Parathyroid adenoma (tissue), 2 donors: ENCODE measurements at regions not wholly inside any gene's neighbourhood (a gene's known extent, or its start where the extent isn't known, plus 50 kb on each side); places are given as distances from the start of the nearest gene placed in this dataset.

ENCODE experiments used
- H2AFZ ChIP-seq: fragments of 300-600 bp; sonication (generic); one replicate; pipeline ENCODE4 v1.7.0; 2017; ENCODE audit warnings: antibody characterized with exemption, mild to moderate bottlenecking
- H3K27ac ChIP-seq: fragments of 300-600 bp; sonication (generic); one replicate; pipeline ENCODE4 v1.7.0; 2017
- H3K27me3 ChIP-seq: fragments of 300-600 bp; sonication (generic); one replicate; pipeline ENCODE4 v1.7.0; 2017; ENCODE audit warnings: low read length; ENCODE audit not compliant: control insufficient read depth, insufficient read depth
- H3K36me3 ChIP-seq: fragments of 300-600 bp; sonication (generic); one replicate; pipeline ENCODE4 v1.7.0; 2017; ENCODE audit warnings: low read length; ENCODE audit not compliant: control insufficient read depth, insufficient read depth
- H3K4me1 ChIP-seq: fragments of 300-600 bp; sonication (generic); one replicate; pipeline ENCODE4 v1.7.0; 2017; ENCODE audit warnings: control low read depth
- H3K4me2 ChIP-seq: fragments of 300-600 bp; sonication (generic); one replicate; pipeline ENCODE4 v1.7.0; 2017; ENCODE audit warnings: low read length
- H3K4me3 ChIP-seq: fragments of 300-600 bp; sonication (generic); one replicate; pipeline ENCODE4 v1.7.0; 2017; ENCODE audit warnings: low read depth, low read length
- H3K79me2 ChIP-seq: fragments of 300-600 bp; sonication (generic); one replicate; pipeline ENCODE4 v1.7.0; 2017; ENCODE audit warnings: control low read depth
- H3K9ac ChIP-seq: fragments of 300-600 bp; sonication (generic); one replicate; pipeline ENCODE4 v1.7.0; 2017; ENCODE audit warnings: mild to moderate bottlenecking
- H3K9me3 ChIP-seq: fragments of 300-600 bp; sonication (generic); one replicate; pipeline ENCODE4 v1.7.0; 2017; ENCODE audit warnings: low read length; ENCODE audit not compliant: control insufficient read depth
- TF ChIP-seq, protein P1 (sequence below): fragments of 300-600 bp; sonication (generic); IDR thresholded peaks from one replicate; pipeline ENCODE4 v1.7.0; 2017; ENCODE audit warnings: antibody characterized with exemption, mild to moderate bottlenecking
- donor health status: primary hyperparathyroidism.

DNA sequence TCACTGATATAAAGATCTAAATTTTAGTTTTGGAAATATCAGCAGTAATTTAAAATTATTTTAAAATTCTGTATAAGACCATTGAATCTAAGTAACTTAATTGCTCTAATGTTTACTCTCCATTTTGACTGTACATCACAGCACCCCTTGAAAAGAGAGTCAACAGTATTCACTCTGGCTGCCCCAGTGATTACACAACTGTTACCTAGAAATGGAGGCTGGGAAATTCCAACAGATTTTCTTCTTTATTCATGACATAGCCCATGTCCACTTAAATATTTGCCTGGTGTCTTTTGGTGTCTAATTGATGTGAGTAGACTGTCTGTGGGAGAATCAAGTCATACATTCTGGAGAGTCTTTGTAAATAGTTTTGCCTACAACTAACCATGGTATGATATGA lies 301.8 kb upstream of the CDH6 start:
- no peaks in the 10 kb centered on the region for H3K9me3 ChIP-seq
- H3K27me3 ChIP-seq, result no peaks in the 10 kb centered on the region
- no peak overlapping the region for H3K4me3 ChIP-seq
- no peaks in the 10 kb centered on the region for H3K4me1 ChIP-seq
- H3K36me3 ChIP-seq, result no peaks in the 10 kb centered on the region
- H3K79me2 ChIP-seq, result no peaks in the 10 kb centered on the region
- no peak overlapping the region for H2AFZ ChIP-seq
- no peak overlapping the region for H3K27ac ChIP-seq
- H3K9ac ChIP-seq, result no peak overlapping the region
- H3K4me2 ChIP-seq, result no peak overlapping the region
- TF ChIP-seq, protein P1, sequence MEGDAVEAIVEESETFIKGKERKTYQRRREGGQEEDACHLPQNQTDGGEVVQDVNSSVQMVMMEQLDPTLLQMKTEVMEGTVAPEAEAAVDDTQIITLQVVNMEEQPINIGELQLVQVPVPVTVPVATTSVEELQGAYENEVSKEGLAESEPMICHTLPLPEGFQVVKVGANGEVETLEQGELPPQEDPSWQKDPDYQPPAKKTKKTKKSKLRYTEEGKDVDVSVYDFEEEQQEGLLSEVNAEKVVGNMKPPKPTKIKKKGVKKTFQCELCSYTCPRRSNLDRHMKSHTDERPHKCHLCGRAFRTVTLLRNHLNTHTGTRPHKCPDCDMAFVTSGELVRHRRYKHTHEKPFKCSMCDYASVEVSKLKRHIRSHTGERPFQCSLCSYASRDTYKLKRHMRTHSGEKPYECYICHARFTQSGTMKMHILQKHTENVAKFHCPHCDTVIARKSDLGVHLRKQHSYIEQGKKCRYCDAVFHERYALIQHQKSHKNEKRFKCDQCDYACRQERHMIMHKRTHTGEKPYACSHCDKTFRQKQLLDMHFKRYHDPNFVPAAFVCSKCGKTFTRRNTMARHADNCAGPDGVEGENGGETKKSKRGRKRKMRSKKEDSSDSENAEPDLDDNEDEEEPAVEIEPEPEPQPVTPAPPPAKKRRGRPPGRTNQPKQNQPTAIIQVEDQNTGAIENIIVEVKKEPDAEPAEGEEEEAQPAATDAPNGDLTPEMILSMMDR, result no peak

DNA sequence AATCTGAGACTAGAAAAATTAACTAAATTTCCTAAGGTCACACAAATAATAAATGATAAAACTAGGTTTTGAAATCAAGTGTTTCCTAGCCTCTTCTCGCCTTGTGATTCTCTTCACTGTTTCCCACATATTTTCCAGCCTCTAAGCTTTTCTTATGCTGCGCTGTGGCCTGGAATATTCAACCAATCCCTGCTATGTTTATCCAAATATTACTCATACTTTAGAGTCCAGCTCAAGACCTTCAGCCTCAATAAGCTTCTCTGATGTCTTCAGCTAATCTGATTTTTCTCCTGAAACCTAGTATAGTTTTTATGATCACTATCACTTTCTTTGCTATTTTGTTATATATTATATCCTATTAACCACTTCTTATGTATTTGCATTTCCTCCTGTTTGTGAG lies 303.1 kb upstream of the CDH6 start:
- Histone ChIP-seq H3K4me3 (no peak overlapping the region), H3K9me3 (no peaks in the 10 kb centered on the region), H3K4me2 (no peak overlapping the region), H3K36me3 (no peaks in the 10 kb centered on the region), H2AFZ (no peak overlapping the region), H3K4me1 (no peaks in the 10 kb centered on the region), H3K79me2 (no peaks in the 10 kb centered on the region), H3K27ac (no peak overlapping the region), H3K27me3 (no peaks in the 10 kb centered on the region), H3K9ac (no peak overlapping the region)
- TF ChIP-seq, protein P1, result no peak

- Histone ChIP-seq H3K4me3 (no peak overlapping the region), H3K9ac (no peak overlapping the region), H2AFZ (no peak overlapping the region), H3K36me3 (no peaks in the 10 kb centered on the region), H3K9me3 (no peaks in the 10 kb centered on the region), H3K79me2 (no peaks in the 10 kb centered on the region), H3K27ac (no peak overlapping the region), H3K4me2 (no peak overlapping the region), H3K27me3 (no peaks in the 10 kb centered on the region), H3K4me1 (no peaks in the 10 kb centered on the region)
- TF ChIP-seq, protein P1, result no peak
These were observed 313.0 kb upstream of the CDH6 start for GRCh38 chr5:30880514-30880913.

DNA sequence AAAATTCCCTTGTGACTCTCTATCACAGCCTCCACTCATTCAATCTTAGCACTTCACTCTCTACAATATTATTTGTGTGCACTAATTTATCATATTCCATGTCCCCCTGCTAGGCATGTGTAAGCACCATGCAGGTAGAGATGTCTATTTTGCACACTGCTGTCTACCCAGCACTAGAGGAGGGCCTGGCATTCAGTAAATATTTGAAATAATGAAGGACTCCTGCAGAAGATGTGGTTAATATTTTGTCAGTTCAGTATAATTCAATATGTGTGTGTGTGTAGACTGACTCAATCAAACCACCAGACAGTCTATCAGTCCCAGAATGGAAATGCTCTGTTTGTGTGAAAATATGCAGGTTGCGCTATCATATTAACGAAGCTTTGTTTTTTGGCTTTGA lies 313.6 kb upstream of the CDH6 start:
- Histone ChIP-seq H3K36me3 (no peaks in the 10 kb centered on the region), H3K27me3 (no peaks in the 10 kb centered on the region), H3K9me3 (no peaks in the 10 kb centered on the region), H2AFZ (no peak overlapping the region), H3K4me3 (no peak overlapping the region), H3K79me2 (no peaks in the 10 kb centered on the region), H3K4me1 (no peaks in the 10 kb centered on the region), H3K9ac (no peak overlapping the region), H3K4me2 (no peak overlapping the region), H3K27ac (no peak overlapping the region)
- TF ChIP-seq, protein P1, result no peak

DNA sequence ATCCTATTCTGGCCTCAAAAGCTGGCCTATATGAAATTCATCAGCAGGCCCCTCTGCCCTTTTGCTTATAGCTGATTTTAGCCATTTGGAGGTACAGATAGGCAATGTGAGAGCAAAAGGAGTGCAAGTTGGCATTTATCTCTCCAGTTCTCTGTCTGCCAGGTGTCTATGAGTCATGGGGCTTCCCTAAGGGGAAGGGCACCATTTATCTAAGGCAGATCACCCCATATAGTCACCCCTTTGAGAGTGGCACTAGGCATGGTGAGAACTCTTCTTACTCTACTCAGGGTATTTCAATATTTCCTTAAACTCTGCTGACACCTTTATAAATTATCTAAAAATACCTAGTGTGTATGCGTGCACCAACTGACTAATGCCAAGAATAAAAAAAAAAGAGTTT lies 314.7 kb upstream of the CDH6 start:
- Histone ChIP-seq H3K4me1 (no peaks in the 10 kb centered on the region), H3K9me3 (no peaks in the 10 kb centered on the region), H3K4me2 (no peak overlapping the region), H3K36me3 (no peaks in the 10 kb centered on the region), H3K79me2 (no peaks in the 10 kb centered on the region), H2AFZ (no peak overlapping the region), H3K9ac (no peak overlapping the region), H3K27ac (no peak overlapping the region), H3K27me3 (no peaks in the 10 kb centered on the region), H3K4me3 (no peak overlapping the region)
- TF ChIP-seq, protein P1, result no peak
